Stimulated activated memory B cell treated with anti-CD40 and anti-IgM and Interleukin-4, amounts not matched to agents 10 μg/mL and 1 μg/mL and 100 μg/mL, for 72 hours (primary cell): ENCODE measurements at regions not wholly inside any gene's neighbourhood (a gene's known extent, or its start where the extent isn't known, plus 50 kb on each side); places are given as distances from the start of the nearest gene placed in this dataset.

Experiments
- ATAC-seq: fragments of 150-1000 bp; cut with Tn5 transposase; 2 replicates; pipeline ENCODE4 v1.10.0; 2021
- H3K27ac Mint-ChIP-seq: one replicate; pipeline ENCODE4 v1.8.0; 2022; ENCODE audit warnings: mild to moderate bottlenecking, mixed read lengths
- H3K27me3 Mint-ChIP-seq: one replicate; pipeline ENCODE4 v1.8.0; 2022; ENCODE audit warnings: mixed read lengths
- H3K36me3 Mint-ChIP-seq: one replicate; pipeline ENCODE4 v1.8.0; 2022; ENCODE audit warnings: mixed read lengths
- H3K4me1 Mint-ChIP-seq: one replicate; pipeline ENCODE4 v1.8.0; 2022; ENCODE audit warnings: mixed read lengths
- H3K4me3 Mint-ChIP-seq: one replicate; pipeline ENCODE4 v1.8.0; 2022; ENCODE audit warnings: mild to moderate bottlenecking, moderate library complexity, mixed read lengths
- H3K9me3 Mint-ChIP-seq: one replicate; pipeline ENCODE4 v1.8.0; 2022; ENCODE audit warnings: mixed read lengths

GRCh38 chr18:41543815-41544214, 411.2 kb upstream of the PIK3C3 start:
- Mint-ChIP-seq H3K4me1 (no peaks in the 10 kb centered on the region), H3K27ac (no peak overlapping the region), H3K4me3 (no peak overlapping the region), H3K27me3 (no peaks in the 10 kb centered on the region), H3K9me3 (no peaks in the 10 kb centered on the region), H3K36me3 (no peaks in the 10 kb centered on the region)
- ATAC-seq: no peak

GRCh38 chr18:41540237-41540871, 414.7 kb upstream of the PIK3C3 start:
- Mint-ChIP-seq H3K4me1 (no peaks in the 10 kb centered on the region), H3K9me3 (peaks cover 9% of the 10 kb centered on the region), H3K27me3 (no peaks in the 10 kb centered on the region), H3K4me3 (no peak overlapping the region), H3K36me3 (no peaks in the 10 kb centered on the region), H3K27ac (no peak overlapping the region)
- ATAC-seq: no peak

DNA sequence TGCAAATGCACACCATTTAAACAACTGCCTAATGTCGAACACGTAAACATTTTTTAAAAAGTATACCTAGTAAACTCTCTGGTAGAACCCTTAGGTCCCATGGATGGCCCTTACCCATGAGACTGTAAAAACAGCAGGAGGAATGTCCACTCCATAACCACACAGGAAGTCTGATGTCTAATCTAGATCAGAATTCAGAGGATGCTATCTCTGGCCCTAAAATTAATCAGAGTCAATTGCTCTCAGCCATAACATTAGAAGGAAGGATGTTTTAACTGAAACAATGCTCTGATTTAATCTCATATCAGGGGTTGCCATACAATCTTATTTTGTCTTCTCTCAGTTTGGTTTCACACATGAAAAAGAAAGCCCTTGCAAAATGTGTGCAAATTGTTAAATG, 416.3 kb upstream of the PIK3C3 start:
- H3K4me3 Mint-ChIP-seq: no peak overlapping the region
- no peaks in the 10 kb centered on the region for H3K36me3 Mint-ChIP-seq
- H3K27ac Mint-ChIP-seq: no peak overlapping the region
- H3K27me3 Mint-ChIP-seq: no peaks in the 10 kb centered on the region
- peaks cover 9% of the 10 kb centered on the region for H3K9me3 Mint-ChIP-seq
- ATAC-seq: no peak
- H3K4me1 Mint-ChIP-seq: no peaks in the 10 kb centered on the region

- Mint-ChIP-seq H3K27me3 (no peaks in the 10 kb centered on the region), H3K36me3 (no peaks in the 10 kb centered on the region), H3K9me3 (peaks cover 9% of the 10 kb centered on the region), H3K4me1 (no peaks in the 10 kb centered on the region), H3K4me3 (no peak overlapping the region), H3K27ac (no peak overlapping the region)
- no peak for ATAC-seq
Measured at GRCh38 chr18:41537666-41538065, 417.4 kb upstream of the PIK3C3 start.

- Mint-ChIP-seq H3K9me3 (peaks cover 12% of the 10 kb centered on the region), H3K36me3 (no peaks in the 10 kb centered on the region), H3K4me3 (no peak overlapping the region), H3K27me3 (no peaks in the 10 kb centered on the region), H3K4me1 (no peaks in the 10 kb centered on the region), H3K27ac (no peak overlapping the region)
- ATAC-seq: no peak
Measured at GRCh38 chr18:41532344-41533086, 422.5 kb upstream of the PIK3C3 start.

DNA sequence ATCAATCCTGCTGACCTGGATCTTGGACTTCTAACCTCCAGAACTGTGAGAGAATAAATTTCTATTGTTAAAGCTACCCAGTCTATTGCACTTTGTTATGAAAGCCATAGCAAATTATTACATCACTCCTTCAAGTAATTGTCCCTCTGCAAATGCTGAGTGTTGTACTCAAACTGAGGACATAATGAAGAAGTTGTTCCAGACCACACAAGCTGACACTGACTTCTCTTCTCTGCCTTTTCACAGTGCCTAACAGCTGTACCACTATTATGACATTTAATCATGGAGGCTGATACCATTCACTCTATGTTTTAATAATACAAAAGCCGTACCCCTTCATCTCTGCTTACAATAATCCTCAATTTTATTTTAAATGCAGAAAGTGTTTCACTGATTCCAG, 424.1 kb upstream of the PIK3C3 start:
- H3K27me3 Mint-ChIP-seq: no peaks in the 10 kb centered on the region
- no peak overlapping the region for H3K27ac Mint-ChIP-seq
- no peak for ATAC-seq
- peaks cover 14% of the 10 kb centered on the region for H3K9me3 Mint-ChIP-seq
- no peak overlapping the region for H3K4me3 Mint-ChIP-seq
- no peaks in the 10 kb centered on the region for H3K36me3 Mint-ChIP-seq
- H3K4me1 Mint-ChIP-seq: no peaks in the 10 kb centered on the region

DNA sequence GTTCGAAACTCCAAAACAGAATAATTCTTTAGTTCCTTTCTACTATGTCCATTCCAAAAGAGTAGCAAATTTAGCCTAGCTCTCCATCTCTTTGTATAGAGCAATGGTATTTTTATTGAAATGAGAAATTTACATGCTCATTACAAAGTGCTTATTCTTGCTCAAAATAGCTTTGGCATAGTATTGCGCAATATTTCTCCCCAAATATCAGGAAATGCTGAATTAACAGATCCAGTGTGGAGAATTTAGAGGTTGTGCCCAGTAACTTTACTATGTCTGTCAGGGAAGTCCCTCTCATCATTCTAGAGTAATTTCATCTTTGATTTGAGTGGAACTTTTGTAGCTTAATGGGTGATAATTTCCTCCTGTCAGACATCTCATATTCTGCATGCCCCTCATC, 425.9 kb upstream of the PIK3C3 start:
- H3K4me1 Mint-ChIP-seq: no peaks in the 10 kb centered on the region
- peaks cover 10% of the 10 kb centered on the region for H3K9me3 Mint-ChIP-seq
- no peak overlapping the region for H3K27ac Mint-ChIP-seq
- no peaks in the 10 kb centered on the region for H3K36me3 Mint-ChIP-seq
- no peak overlapping the region for H3K4me3 Mint-ChIP-seq
- ATAC-seq: no peak
- no peaks in the 10 kb centered on the region for H3K27me3 Mint-ChIP-seq

DNA sequence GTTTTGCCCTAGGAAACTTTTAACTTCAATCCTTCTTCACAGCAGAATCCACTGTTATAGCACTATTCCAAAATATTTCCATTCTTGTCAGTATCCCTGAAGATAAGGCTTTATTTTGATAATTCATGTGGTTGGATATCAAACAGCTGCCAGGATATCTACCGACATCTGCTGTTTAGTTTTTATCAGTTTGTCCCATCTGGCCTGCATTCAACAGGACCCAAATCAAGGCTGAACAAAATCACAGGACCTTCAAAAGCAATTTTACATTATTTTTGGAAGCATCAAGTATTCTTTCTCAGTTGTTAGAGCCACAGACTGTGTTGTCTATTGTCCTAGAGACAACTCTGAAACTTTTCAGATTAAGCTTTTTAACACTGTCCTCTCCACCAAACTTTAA, 429.0 kb upstream of the PIK3C3 start:
- H3K36me3 Mint-ChIP-seq: no peaks in the 10 kb centered on the region

GRCh38 chr18:41524674-41525470, 430.2 kb upstream of the PIK3C3 start:
- no peak for ATAC-seq
- no peak overlapping the region for H3K27ac Mint-ChIP-seq
- no peaks in the 10 kb centered on the region for H3K36me3 Mint-ChIP-seq
- H3K27me3 Mint-ChIP-seq: no peaks in the 10 kb centered on the region
- no peaks in the 10 kb centered on the region for H3K4me1 Mint-ChIP-seq
- H3K4me3 Mint-ChIP-seq: no peak overlapping the region
- H3K9me3 Mint-ChIP-seq: peaks cover 6% of the 10 kb centered on the region

More for the DNA sequence above, 429.0 kb upstream of the PIK3C3 start:
- H3K27me3 Mint-ChIP-seq: no peaks in the 10 kb centered on the region
- no peak overlapping the region for H3K27ac Mint-ChIP-seq
- H3K4me3 Mint-ChIP-seq: no peak overlapping the region
- H3K9me3 Mint-ChIP-seq: peaks cover 10% of the 10 kb centered on the region
- ATAC-seq: no peak
- H3K4me1 Mint-ChIP-seq: no peaks in the 10 kb centered on the region

DNA sequence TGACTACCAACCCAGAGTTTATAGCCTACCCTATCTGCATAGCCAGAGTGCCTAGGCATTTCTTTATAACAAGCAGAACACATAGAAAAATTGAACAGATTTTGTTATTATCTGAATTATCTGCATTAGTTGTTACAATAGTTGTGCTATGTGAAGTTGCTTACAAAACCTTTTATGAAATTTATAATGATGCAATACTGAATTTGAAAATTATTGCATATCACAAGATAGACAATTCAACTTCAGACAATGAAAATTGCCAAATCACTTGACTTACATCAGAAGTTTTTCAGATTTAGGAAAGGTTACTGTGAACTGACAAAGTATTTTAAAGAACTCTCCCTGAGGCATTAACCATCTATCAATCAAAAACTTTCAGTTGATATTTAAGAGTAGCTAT, 437.9 kb upstream of the PIK3C3 start:
- Mint-ChIP-seq H3K36me3 (no peaks in the 10 kb centered on the region), H3K27ac (no peak overlapping the region), H3K9me3 (no peaks in the 10 kb centered on the region), H3K27me3 (no peaks in the 10 kb centered on the region), H3K4me3 (no peak overlapping the region), H3K4me1 (no peaks in the 10 kb centered on the region)
- no peak for ATAC-seq

DNA sequence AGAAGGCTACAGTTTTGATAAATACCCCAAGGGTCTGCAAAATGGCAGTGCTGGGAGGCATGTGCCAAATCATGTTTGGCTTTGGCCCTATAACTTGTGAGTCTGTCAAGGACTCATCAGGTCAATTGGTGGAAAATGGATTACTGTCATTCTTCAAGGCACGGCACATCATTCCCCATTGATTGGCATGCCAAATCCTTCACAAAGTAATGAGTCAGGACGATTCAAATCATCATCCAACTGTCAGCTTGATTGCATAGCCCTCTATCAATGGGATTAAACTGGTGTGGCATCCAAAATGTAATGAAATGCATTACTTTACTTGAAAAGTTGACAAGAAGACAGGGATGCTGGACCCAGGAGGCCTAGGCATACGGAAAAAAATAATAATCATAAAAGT, 441.6 kb upstream of the PIK3C3 start:
- H3K36me3 Mint-ChIP-seq: no peaks in the 10 kb centered on the region

DNA sequence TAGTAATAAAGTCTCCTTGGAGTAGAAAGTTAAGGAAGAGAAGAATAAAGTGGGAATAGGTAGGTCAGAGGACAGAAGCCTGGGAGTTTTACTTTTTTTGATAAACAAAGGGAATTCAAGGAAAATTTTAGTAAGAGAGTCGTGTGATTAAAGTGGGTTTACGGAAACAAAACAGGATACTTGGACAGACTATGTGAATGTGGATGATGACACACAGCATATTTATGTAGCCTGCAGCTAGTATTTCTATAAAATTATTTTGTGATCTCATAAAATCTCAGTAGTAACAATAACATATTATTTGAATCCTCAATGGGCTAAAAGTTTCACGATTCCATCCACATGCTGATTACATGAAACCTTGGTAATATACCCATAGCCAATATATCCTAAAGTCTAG, 450.7 kb upstream of the PIK3C3 start:
- H3K4me1 Mint-ChIP-seq: no peaks in the 10 kb centered on the region
- no peaks in the 10 kb centered on the region for H3K36me3 Mint-ChIP-seq
- H3K4me3 Mint-ChIP-seq: no peak overlapping the region
- H3K27ac Mint-ChIP-seq: no peak overlapping the region
- no peaks in the 10 kb centered on the region for H3K27me3 Mint-ChIP-seq
- peaks cover 3% of the 10 kb centered on the region for H3K9me3 Mint-ChIP-seq
- no peak for ATAC-seq

More for the DNA sequence above, 441.6 kb upstream of the PIK3C3 start:
- H3K27me3 Mint-ChIP-seq: no peaks in the 10 kb centered on the region
- ATAC-seq: no peak
- no peak overlapping the region for H3K4me3 Mint-ChIP-seq
- no peak overlapping the region for H3K27ac Mint-ChIP-seq
- H3K9me3 Mint-ChIP-seq: no peaks in the 10 kb centered on the region
- no peaks in the 10 kb centered on the region for H3K4me1 Mint-ChIP-seq

- H3K9me3 Mint-ChIP-seq: peaks cover 3% of the 10 kb centered on the region
- no peaks in the 10 kb centered on the region for H3K27me3 Mint-ChIP-seq
- no peaks in the 10 kb centered on the region for H3K36me3 Mint-ChIP-seq
- no peaks in the 10 kb centered on the region for H3K4me1 Mint-ChIP-seq
- no peak for ATAC-seq
- no peak overlapping the region for H3K27ac Mint-ChIP-seq
- H3K4me3 Mint-ChIP-seq: no peak overlapping the region
Measured at GRCh38 chr18:41501848-41502247, 453.2 kb upstream of the PIK3C3 start.

GRCh38 chr18:41499345-41499744, 455.7 kb upstream of the PIK3C3 start:
- Mint-ChIP-seq H3K4me1 (no peaks in the 10 kb centered on the region), H3K36me3 (no peaks in the 10 kb centered on the region), H3K9me3 (peaks cover 3% of the 10 kb centered on the region), H3K27ac (no peak overlapping the region), H3K27me3 (no peaks in the 10 kb centered on the region), H3K4me3 (no peak overlapping the region)
- no peak for ATAC-seq

GRCh38 chr18:41490861-41491260, 464.2 kb upstream of the PIK3C3 start:
- Mint-ChIP-seq H3K27ac (no peak overlapping the region), H3K4me3 (no peak overlapping the region), H3K27me3 (no peaks in the 10 kb centered on the region), H3K9me3 (peaks cover 4% of the 10 kb centered on the region), H3K4me1 (no peaks in the 10 kb centered on the region), H3K36me3 (no peaks in the 10 kb centered on the region)
- no peak for ATAC-seq

DNA sequence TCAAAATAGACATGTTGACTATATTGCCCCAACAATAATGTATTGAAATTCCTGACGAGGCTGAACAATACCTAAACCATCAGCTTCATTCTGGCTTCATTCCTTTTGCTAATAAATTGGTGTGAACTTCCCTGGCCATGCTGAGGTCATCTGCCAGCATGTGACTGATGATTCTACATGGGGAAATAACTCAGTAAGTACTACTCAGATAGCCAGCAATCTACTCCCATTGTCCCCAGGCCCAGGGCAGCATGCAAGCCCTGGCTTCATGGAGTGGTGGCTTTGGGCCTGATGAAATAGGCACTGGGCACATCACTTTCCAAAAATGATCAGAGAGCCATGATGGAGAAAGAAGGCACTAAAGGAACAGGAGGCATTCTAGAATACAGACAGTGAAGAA, 468.5 kb upstream of the PIK3C3 start:
- Mint-ChIP-seq H3K4me1 (no peaks in the 10 kb centered on the region), H3K9me3 (peaks cover 4% of the 10 kb centered on the region), H3K27ac (no peak overlapping the region), H3K27me3 (no peaks in the 10 kb centered on the region), H3K4me3 (no peak overlapping the region), H3K36me3 (no peaks in the 10 kb centered on the region)
- no peak for ATAC-seq
